Astrocyte (in vitro differentiated cells and primary cell): ENCODE measurements at regions not wholly inside any gene's neighbourhood (a gene's known extent, or its start where the extent isn't known, plus 50 kb on each side); places are given as distances from the start of the nearest gene placed in this dataset.

Experiments
- CTCF ChIP-seq: IDR thresholded peaks from 2 replicates; pipeline ENCODE4 v1.5.1; 2011; ENCODE audit warnings: low read depth, mild to moderate bottlenecking, inconsistent platforms, low read length, moderate library complexity; ENCODE audit not compliant: insufficient read depth
- EZH2 ChIP-seq: IDR thresholded peaks from 2 replicates; pipeline ENCODE4 v1.6.1; 2012; ENCODE audit warnings: mild to moderate bottlenecking, low read length, inconsistent platforms; ENCODE audit not compliant: insufficient read depth

GRCh38 chr11:92750794-92751193 is 218.7 kb upstream of the MTNR1B start:
- TF ChIP-seq CTCF: no peak
- no peak for TF ChIP-seq EZH2
